Adrenal gland (tissue), 9 donors: ENCODE measurements at regions not wholly inside any gene's neighbourhood (a gene's known extent, or its start where the extent isn't known, plus 50 kb on each side); places are given as distances from the start of the nearest gene placed in this dataset.

Source experiments
- DNase-seq, 7 donors: peaks; one replicate each; pipeline ENCODE4 v3.0.0-alpha.2; 2019 to 2020
- H3K27ac ChIP-seq, 5 donors: fragments of 200-600 bp; sonication (generic) in 4 of 5; 1 replicate in 3 of 5; 2 replicates in 2 of 5; pipeline versions ENCODE4 v1.5.1 to v1.8.0; 2016 to 2020; ENCODE audit warnings: mild to moderate bottlenecking in 1 of 5
- H3K27me3 ChIP-seq: fragments of 200-600 bp; 2 replicates; pipeline ENCODE4 v1.8.0; 2021
- H3K36me3 ChIP-seq, 2 donors: fragments of 200-600 bp; replicated peaks in 1 of 2; 1 replicate in 1 of 2; 2 replicates in 1 of 2; pipeline versions ENCODE4 v1.5.1 to v1.8.0; 2018 to 2022
- H3K4me1 ChIP-seq, 2 donors: fragments of 200-600 bp; replicated peaks in 1 of 2; 1 replicate in 1 of 2; 2 replicates in 1 of 2; pipeline versions ENCODE4 v1.5.1 to v1.8.0; 2018 to 2021
- H3K4me3 ChIP-seq, 4 donors: fragments of 200-600 bp; sonication (generic) in 3 of 4; one replicate each; pipeline ENCODE4 v1.5.1; 2016 to 2018
- H3K9me3 ChIP-seq, 3 donors: fragments of 200-600 bp; sonication (generic) in 1 of 3; replicated peaks in 1 of 3; 1 replicate in 2 of 3; 2 replicates in 1 of 3; pipeline versions ENCODE4 v1.5.1 to v1.8.0; 2016 to 2021
- CTCF ChIP-seq, 6 experiments: fragments of 450-650 bp in 4 of 6; fragments of 200-600 bp in 2 of 6; sonication (generic) in 1 of 6; IDR thresholded peaks; 1 replicate in 5 of 6; 2 replicates in 1 of 6; pipeline versions ENCODE4 v1.5.1 to v1.8.0; 2016 to 2021; ENCODE audit warnings: antibody characterized with exemption in 6 of 6, mild to moderate bottlenecking in 2 of 6, moderate library complexity in 1 of 6
- POLR2A ChIP-seq, 2 donors: fragments of 450-650 bp; IDR thresholded peaks; one replicate each; pipeline ENCODE4 v1.6.1; 2017; ENCODE audit warnings: antibody characterized with exemption in 2 of 2, mild to moderate bottlenecking in 2 of 2, moderate library complexity in 1 of 2
- WGBS, 4 donors: extraction: QIAGEN DNeasy Blood & Tissue Kit in 2 of 4; methylation state at CpG; one replicate each; pipeline versions ENCODE4 v1.1.5 to v1.1.7; 2013 to 2017; 5-methylcytosine and 5-hydroxymethylcytosine counted together
- intact Hi-C, 2 donors: fragments of 100-400 bp; cut with DNase I; formaldehyde crosslinking; loops; one replicate each; pipeline versions ENCODE4 v1.14.1 to v1.15.0; 2022 to 2023
- donor health status: healthy with polysubstance abuse.
- donor health status: Bipolar disorder and iron deficiency.
- donor health status: DM: yes; HTN: yes; CAD: no.
- donor health status: DM: no; HTN: no; CAD: no.
- donor health status: DM: no; HTN: no; CAD: no.

GRCh38 chr12:78530100-78530765 lies 334.3 kb upstream of the SYT1 start:
- H3K27me3 ChIP-seq: no peaks in the 10 kb centered on the region
- intact Hi-C loops: no loop called here
- no peak overlapping the region for H3K4me3 ChIP-seq
- TF ChIP-seq POLR2A (IDR thresholded peaks at IDR 0.05) (no peak), CTCF (IDR thresholded peaks at IDR 0.05) (no peak)
- 71 to 85% (median 74%) methylated on average over 4 of the region's 4 CpGs for WGBS, 4 donors
- H3K4me1 ChIP-seq: no peaks in the 10 kb centered on the region
- DNase-seq: no peak
- H3K36me3 ChIP-seq: no peaks in the 10 kb centered on the region
- H3K9me3 ChIP-seq: no peaks in the 10 kb centered on the region
- H3K27ac ChIP-seq: no peak overlapping the region

GRCh38 chr12:78531831-78532458 lies 332.6 kb upstream of the SYT1 start:
- Histone ChIP-seq H3K27ac (no peak overlapping the region), H3K36me3 (no peaks in the 10 kb centered on the region), H3K9me3 (no peaks in the 10 kb centered on the region), H3K4me3 (no peak overlapping the region), H3K27me3 (no peaks in the 10 kb centered on the region), H3K4me1 (no peaks in the 10 kb centered on the region)
- no peak for TF ChIP-seq POLR2A (IDR thresholded peaks at IDR 0.05)
- no peak for TF ChIP-seq CTCF (IDR thresholded peaks at IDR 0.05)
- no peak for DNase-seq
- WGBS, 4 donors: 58 to 67% (median 61%) methylated on average over 2 of the region's 2 CpGs
- intact Hi-C loops: no loop called here

GRCh38 chr12:78534311-78534710 lies 330.3 kb upstream of the SYT1 start:
- TF ChIP-seq CTCF (IDR thresholded peaks at IDR 0.05) (no peak), POLR2A (IDR thresholded peaks at IDR 0.05) (no peak)
- WGBS, 4 donors: 48 to 56% (median 50%) methylated on average over 1 of the region's 1 CpG
- DNase-seq: no peak
- Histone ChIP-seq H3K27me3 (no peaks in the 10 kb centered on the region), H3K4me3 (no peak overlapping the region), H3K36me3 (no peaks in the 10 kb centered on the region), H3K9me3 (no peaks in the 10 kb centered on the region), H3K27ac (no peak overlapping the region), H3K4me1 (no peaks in the 10 kb centered on the region)
- intact Hi-C loops: no loop called here

GRCh38 chr12:78540606-78541336 lies 323.8 kb upstream of the SYT1 start:
- 62 to 79% (median 75%) methylated on average over 7 of the region's 7 CpGs for WGBS, 4 donors
- no peak for TF ChIP-seq CTCF (IDR thresholded peaks at IDR 0.05)
- no peak for TF ChIP-seq POLR2A (IDR thresholded peaks at IDR 0.05)
- intact Hi-C loops: no loop called here
- H3K27ac ChIP-seq: no peak overlapping the region
- no peaks in the 10 kb centered on the region for H3K36me3 ChIP-seq
- H3K27me3 ChIP-seq: no peaks in the 10 kb centered on the region
- no peak overlapping the region for H3K4me3 ChIP-seq
- no peaks in the 10 kb centered on the region for H3K9me3 ChIP-seq
- DNase-seq: no peak
- no peaks in the 10 kb centered on the region for H3K4me1 ChIP-seq
